ENCODE measurements at regions not wholly inside any gene's neighbourhood (a gene's known extent, or its start where the extent isn't known, plus 50 kb on each side); places are given as distances from the start of the nearest gene placed in this dataset.

DNA sequence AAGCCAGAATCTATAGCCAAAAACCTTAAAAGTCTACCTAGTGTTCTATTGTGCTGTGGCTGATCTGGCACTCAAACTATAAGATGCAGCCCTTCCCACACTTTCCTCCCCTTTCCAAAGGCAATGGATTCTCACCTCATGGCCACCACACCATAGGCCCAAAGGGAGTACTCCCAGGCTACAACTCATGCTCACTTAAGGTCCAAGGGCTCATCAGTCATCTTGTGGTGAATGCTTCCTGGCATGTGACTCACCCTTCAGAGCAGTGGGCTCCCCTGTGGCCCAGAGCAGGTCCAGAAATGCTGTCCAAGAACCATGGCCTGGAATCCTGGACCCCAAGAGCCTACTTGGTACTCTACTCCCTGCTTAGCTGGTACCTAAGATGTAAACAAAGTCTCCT is 181.0 kb downstream of the CHRDL1 start:
- H3K9ac ChIP-seq (ENCODE audit: extremely low read depth, insufficient read length, low read length), result no peak overlapping the region
- H3K4me3 Mint-ChIP-seq, result no peak overlapping the region
- H2AK5ac ChIP-seq (ENCODE audit: insufficient read length, low read length), result no peak overlapping the region
- no peaks in the 10 kb centered on the region for H4K20me1 ChIP-seq (ENCODE audit: control insufficient read depth, insufficient read depth, insufficient read length)
- no peak overlapping the region for H4K5ac ChIP-seq (ENCODE audit: insufficient read length, low read depth, low read length)
- H3K9me3 Mint-ChIP-seq, result peaks cover 10 to 15% of the 10 kb centered on the region in 2 experiments; a peak in 4 of 5 replicates
- H3K9me3 ChIP-seq (ENCODE audit: control insufficient read depth, low read depth, low read length), result no peaks in the 10 kb centered on the region
- H3K23me2 ChIP-seq (ENCODE audit: insufficient read length, low read depth, low read length, poor library complexity, severe bottlenecking), result no peaks in the 10 kb centered on the region
- H3K27ac ChIP-seq (ENCODE audit: insufficient read length, low read depth, low read length), result no peak overlapping the region
- DNase-seq, result no peak
- no peak overlapping the region for H3K23ac ChIP-seq (ENCODE audit: insufficient read length, low read depth, low read length)
- H3K27me3 Mint-ChIP-seq (ENCODE audit: low read depth), result 0 out of 2 replicates have a peak, but pooled peaks cover 2% of the 10 kb centered on the region
- H3K79me1 ChIP-seq (ENCODE audit: insufficient read depth, low read depth, low read length, poor library complexity, severe bottlenecking), result no peaks in the 10 kb centered on the region
- H2BK5ac ChIP-seq (ENCODE audit: insufficient read length, low read length), result no peak overlapping the region
- no peak overlapping the region for H3K4ac ChIP-seq (ENCODE audit: low read depth, low read length)
- no peaks in the 10 kb centered on the region for H3K4me1 Mint-ChIP-seq
- H2BK120ac ChIP-seq (ENCODE audit: low read depth, low read length, poor library complexity, severe bottlenecking), result no peak overlapping the region
- no peak overlapping the region for H4K91ac ChIP-seq (ENCODE audit: insufficient read length, low read depth, low read length)
- no peak overlapping the region for H2BK15ac ChIP-seq (ENCODE audit: low read depth, low read length)
- H3K14ac ChIP-seq (ENCODE audit: insufficient read depth, low read length), result no peak overlapping the region
- H3K27ac Mint-ChIP-seq, result no peak overlapping the region; a peak in 1 of 7 replicates
- no peak overlapping the region for H2BK12ac ChIP-seq (ENCODE audit: insufficient read length, low read depth, low read length)
- H3T11ph ChIP-seq (ENCODE audit: low read length), result no peak overlapping the region
- TF ChIP-seq, protein P1, sequence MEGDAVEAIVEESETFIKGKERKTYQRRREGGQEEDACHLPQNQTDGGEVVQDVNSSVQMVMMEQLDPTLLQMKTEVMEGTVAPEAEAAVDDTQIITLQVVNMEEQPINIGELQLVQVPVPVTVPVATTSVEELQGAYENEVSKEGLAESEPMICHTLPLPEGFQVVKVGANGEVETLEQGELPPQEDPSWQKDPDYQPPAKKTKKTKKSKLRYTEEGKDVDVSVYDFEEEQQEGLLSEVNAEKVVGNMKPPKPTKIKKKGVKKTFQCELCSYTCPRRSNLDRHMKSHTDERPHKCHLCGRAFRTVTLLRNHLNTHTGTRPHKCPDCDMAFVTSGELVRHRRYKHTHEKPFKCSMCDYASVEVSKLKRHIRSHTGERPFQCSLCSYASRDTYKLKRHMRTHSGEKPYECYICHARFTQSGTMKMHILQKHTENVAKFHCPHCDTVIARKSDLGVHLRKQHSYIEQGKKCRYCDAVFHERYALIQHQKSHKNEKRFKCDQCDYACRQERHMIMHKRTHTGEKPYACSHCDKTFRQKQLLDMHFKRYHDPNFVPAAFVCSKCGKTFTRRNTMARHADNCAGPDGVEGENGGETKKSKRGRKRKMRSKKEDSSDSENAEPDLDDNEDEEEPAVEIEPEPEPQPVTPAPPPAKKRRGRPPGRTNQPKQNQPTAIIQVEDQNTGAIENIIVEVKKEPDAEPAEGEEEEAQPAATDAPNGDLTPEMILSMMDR (conservative IDR thresholded peaks at IDR 0.05), result no peak
- H2AFZ ChIP-seq (ENCODE audit: low read length), result no peak overlapping the region
- H4K8ac ChIP-seq (replicated peaks; ENCODE audit: insufficient read length, low read depth, low read length), result no peak overlapping the region
- H3K27me3 ChIP-seq (ENCODE audit: insufficient read depth, low read length), result no peaks in the 10 kb centered on the region
- no peak overlapping the region for H2BK20ac ChIP-seq (ENCODE audit: low read depth, low read length, poor library complexity, severe bottlenecking)
- H3K4me2 ChIP-seq (ENCODE audit: insufficient read depth, insufficient read length, low read length), result no peak overlapping the region
- no peak overlapping the region for H3K18ac ChIP-seq (ENCODE audit: insufficient read length, low read depth, low read length)
- no peaks in the 10 kb centered on the region for H3K4me1 ChIP-seq (ENCODE audit: insufficient read depth, low read length)
- no peak overlapping the region for H3K56ac ChIP-seq (ENCODE audit: insufficient read length, low read depth, low read length)
- H3K36me3 Mint-ChIP-seq (ENCODE audit: insufficient read depth in 1 of 3, low read depth in 3 of 3), result peaks cover 0 to 4% (median 0%) of the 10 kb centered on the region in 3 experiments; a peak in 2 of 7 replicates
- no peaks in the 10 kb centered on the region for H3K79me2 ChIP-seq (ENCODE audit: insufficient read depth, low read length)

Data from H9 (cell line).